Hepatocyte (in vitro differentiated cells): ENCODE measurements at regions not wholly inside any gene's neighbourhood (a gene's known extent, or its start where the extent isn't known, plus 50 kb on each side); places are given as distances from the start of the nearest gene placed in this dataset.

Experiments
- DNase-seq: peaks from one replicate; pipeline ENCODE4 v3.0.0-alpha.2; 2016; ENCODE audit warnings: low spot score
- H2AFZ ChIP-seq: fragments of 200-600 bp; sonication (generic); 2 replicates; pipeline ENCODE4 v1.6.0; 2016; ENCODE audit warnings: antibody characterized with exemption, mild to moderate bottlenecking
- H3K27ac ChIP-seq: fragments of 200-600 bp; sonication (generic); 2 replicates; pipeline ENCODE4 v1.5.1; 2016; ENCODE audit warnings: mild to moderate bottlenecking
- H3K27me3 ChIP-seq: fragments of 200-600 bp; sonication (generic); 2 replicates; pipeline ENCODE4 v1.6.1; 2016
- H3K36me3 ChIP-seq: fragments of 200-600 bp; sonication (generic); replicated peaks from 2 replicates; pipeline ENCODE4 v1.5.1; 2016; ENCODE audit warnings: low read depth; ENCODE audit not compliant: insufficient read depth
- H3K4me1 ChIP-seq: fragments of 200-600 bp; sonication (generic); 2 replicates; pipeline ENCODE4 v1.5.1; 2016; ENCODE audit warnings: mild to moderate bottlenecking, moderate library complexity; ENCODE audit not compliant: insufficient read depth
- H3K4me2 ChIP-seq: fragments of 200-600 bp; sonication (generic); 2 replicates; pipeline ENCODE4 v1.6.0; 2016
- H3K4me3 ChIP-seq: fragments of 200-600 bp; sonication (generic); 2 replicates; pipeline ENCODE4 v1.5.1; 2016; ENCODE audit warnings: mild to moderate bottlenecking
- H3K79me2 ChIP-seq: fragments of 200-600 bp; sonication (generic); 2 replicates; pipeline ENCODE4 v1.6.0; 2017; ENCODE audit warnings: mild to moderate bottlenecking
- H3K9me2 ChIP-seq: fragments of 200-600 bp; sonication (generic); replicated peaks from 2 replicates; pipeline ENCODE4 v1.6.0; 2017; ENCODE audit warnings: mild to moderate bottlenecking; ENCODE audit not compliant: insufficient read depth
- H3K9me3 ChIP-seq: fragments of 200-600 bp; sonication (generic); 2 replicates; pipeline ENCODE4 v1.5.1; 2016; ENCODE audit warnings: low read depth, mild to moderate bottlenecking
- H4K20me1 ChIP-seq: fragments of 200-600 bp; sonication (generic); 2 replicates; pipeline ENCODE4 v1.6.0; 2016; ENCODE audit warnings: mild to moderate bottlenecking; ENCODE audit not compliant: insufficient read depth, poor library complexity, severe bottlenecking
- CTCF ChIP-seq: fragments of 200-600 bp; sonication (generic); IDR thresholded peaks from 2 replicates; pipeline ENCODE4 v1.5.1; 2016; ENCODE audit warnings: antibody characterized with exemption, mild to moderate bottlenecking; ENCODE audit not compliant: poor library complexity
- EZH2 ChIP-seq: fragments of 200-600 bp; sonication (generic); IDR thresholded peaks from 2 replicates; pipeline ENCODE4 v1.6.1; 2016; ENCODE audit warnings: antibody characterized with exemption, mild to moderate bottlenecking, borderline replicate concordance
- EZH2phosphoT487 ChIP-seq: fragments of 200-600 bp; sonication (generic); IDR thresholded peaks from one replicate; pipeline ENCODE4 v1.6.1; 2018; ENCODE audit warnings: antibody characterized with exemption, mild to moderate bottlenecking, low read depth, moderate library complexity; ENCODE audit not compliant: unreplicated experiment, severe bottlenecking
- WGBS: methylation state at CpG from one replicate; pipeline ENCODE4 v1.1.6; 2016; ENCODE audit warnings: low lambda C conversion rate; ENCODE audit errors: missing lambda C conversion rate; 5-methylcytosine and 5-hydroxymethylcytosine counted together

- no peaks in the 10 kb centered on the region for H3K9me2 ChIP-seq
- no peaks in the 10 kb centered on the region for H3K36me3 ChIP-seq
- no peaks in the 10 kb centered on the region for H3K27me3 ChIP-seq
- H2AFZ ChIP-seq: no peak overlapping the region
- H3K4me3 ChIP-seq: no peak overlapping the region
- TF ChIP-seq EZH2 (no peak), EZH2phosphoT487 (no peak), CTCF (no peak)
- H4K20me1 ChIP-seq: no peaks in the 10 kb centered on the region
- H3K79me2 ChIP-seq: no peaks in the 10 kb centered on the region
- no peak for DNase-seq
- H3K4me1 ChIP-seq: no peaks in the 10 kb centered on the region
- H3K27ac ChIP-seq: no peak overlapping the region
- no peaks in the 10 kb centered on the region for H3K9me3 ChIP-seq
- H3K4me2 ChIP-seq: no peak overlapping the region
These were observed 61.8 kb upstream of the CERS6 start for GRCh38 chr2:168394262-168394661.

GRCh38 chr2:168396131-168396530, 59.9 kb upstream of the CERS6 start:
- Histone ChIP-seq H4K20me1 (no peaks in the 10 kb centered on the region), H3K79me2 (no peaks in the 10 kb centered on the region), H3K4me1 (no peaks in the 10 kb centered on the region), H3K4me2 (no peak overlapping the region), H3K27me3 (no peaks in the 10 kb centered on the region), H3K9me3 (no peaks in the 10 kb centered on the region), H2AFZ (no peak overlapping the region), H3K4me3 (no peak overlapping the region), H3K36me3 (no peaks in the 10 kb centered on the region), H3K27ac (no peak overlapping the region), H3K9me2 (no peaks in the 10 kb centered on the region)
- no peak for TF ChIP-seq EZH2phosphoT487
- TF ChIP-seq EZH2: no peak
- no peak for DNase-seq
- WGBS: 47% methylated on average over 2 of the region's 2 CpGs

GRCh38 chr2:168397629-168398028, 58.4 kb upstream of the CERS6 start:
- peaks cover 4% of the 10 kb centered on the region for H3K4me1 ChIP-seq
- TF ChIP-seq EZH2phosphoT487 (no peak), EZH2 (no peak), CTCF (no peak)
- no peaks in the 10 kb centered on the region for H3K9me2 ChIP-seq
- WGBS: 100% methylated on average over 2 of the region's 2 CpGs
- DNase-seq: no peak
- no peak overlapping the region for H3K4me2 ChIP-seq
- H3K9me3 ChIP-seq: no peaks in the 10 kb centered on the region
- H3K27ac ChIP-seq: no peak overlapping the region
- no peak overlapping the region for H3K4me3 ChIP-seq
- no peak overlapping the region for H2AFZ ChIP-seq
- no peaks in the 10 kb centered on the region for H3K79me2 ChIP-seq
- H3K36me3 ChIP-seq: no peaks in the 10 kb centered on the region
- H3K27me3 ChIP-seq: no peaks in the 10 kb centered on the region
- no peaks in the 10 kb centered on the region for H4K20me1 ChIP-seq

GRCh38 chr2:168401048-168401556, 55.0 kb upstream of the CERS6 start:
- 80% methylated on average over 4 of the region's 4 CpGs for WGBS
- no peaks in the 10 kb centered on the region for H3K27me3 ChIP-seq
- no peaks in the 10 kb centered on the region for H3K79me2 ChIP-seq
- peaks cover 16% of the 10 kb centered on the region for H3K4me1 ChIP-seq
- H3K36me3 ChIP-seq: no peaks in the 10 kb centered on the region
- no peak for TF ChIP-seq EZH2
- no peak for TF ChIP-seq CTCF
- TF ChIP-seq EZH2phosphoT487: no peak
- no peaks in the 10 kb centered on the region for H3K9me2 ChIP-seq
- H4K20me1 ChIP-seq: no peaks in the 10 kb centered on the region
- no peaks in the 10 kb centered on the region for H3K9me3 ChIP-seq
- no peak overlapping the region for H3K4me3 ChIP-seq
- H3K4me2 ChIP-seq: no peak overlapping the region
- H2AFZ ChIP-seq: no peak overlapping the region
- no peak for DNase-seq
- peak overlapping the region; percentile 25 for H3K27ac ChIP-seq
